ENCODE measurements at regions not wholly inside any gene's neighbourhood (a gene's known extent, or its start where the extent isn't known, plus 50 kb on each side); places are given as distances from the start of the nearest gene placed in this dataset.

DNA sequence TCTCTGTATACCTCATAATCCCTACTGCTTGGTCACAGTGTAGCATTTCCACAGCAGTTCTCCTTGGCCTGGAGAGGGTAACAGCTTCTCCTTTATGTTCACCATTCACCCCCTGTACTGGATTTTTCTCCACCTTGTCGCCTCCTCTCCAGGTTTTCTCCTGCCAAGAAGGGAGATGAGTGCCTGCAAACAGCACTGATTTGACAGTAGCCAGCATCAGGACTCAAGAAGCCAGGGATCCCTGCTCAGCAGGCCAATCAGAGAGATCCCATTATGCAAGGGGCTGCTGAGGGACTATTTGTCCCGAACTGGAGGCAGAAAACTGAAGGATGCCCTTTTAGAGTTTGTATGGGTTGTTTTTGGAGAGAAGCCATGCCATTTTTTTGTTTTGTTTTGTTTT lies 68.6 kb upstream of the RIPOR2 start:
- TF ChIP-seq, protein P1, sequence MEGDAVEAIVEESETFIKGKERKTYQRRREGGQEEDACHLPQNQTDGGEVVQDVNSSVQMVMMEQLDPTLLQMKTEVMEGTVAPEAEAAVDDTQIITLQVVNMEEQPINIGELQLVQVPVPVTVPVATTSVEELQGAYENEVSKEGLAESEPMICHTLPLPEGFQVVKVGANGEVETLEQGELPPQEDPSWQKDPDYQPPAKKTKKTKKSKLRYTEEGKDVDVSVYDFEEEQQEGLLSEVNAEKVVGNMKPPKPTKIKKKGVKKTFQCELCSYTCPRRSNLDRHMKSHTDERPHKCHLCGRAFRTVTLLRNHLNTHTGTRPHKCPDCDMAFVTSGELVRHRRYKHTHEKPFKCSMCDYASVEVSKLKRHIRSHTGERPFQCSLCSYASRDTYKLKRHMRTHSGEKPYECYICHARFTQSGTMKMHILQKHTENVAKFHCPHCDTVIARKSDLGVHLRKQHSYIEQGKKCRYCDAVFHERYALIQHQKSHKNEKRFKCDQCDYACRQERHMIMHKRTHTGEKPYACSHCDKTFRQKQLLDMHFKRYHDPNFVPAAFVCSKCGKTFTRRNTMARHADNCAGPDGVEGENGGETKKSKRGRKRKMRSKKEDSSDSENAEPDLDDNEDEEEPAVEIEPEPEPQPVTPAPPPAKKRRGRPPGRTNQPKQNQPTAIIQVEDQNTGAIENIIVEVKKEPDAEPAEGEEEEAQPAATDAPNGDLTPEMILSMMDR (IDR thresholded peaks at IDR 0.05), result no peak
- no peak for TF ChIP-seq EZH2 (IDR thresholded peaks at IDR 0.05; ENCODE audit: borderline replicate concordance, insufficient read depth, low read depth, low read length, poor library complexity, severe bottlenecking)
